NCI-H1694 treated with DMSO at 0.1 percent for 48 hours (cell line): ENCODE measurements at regions not wholly inside any gene's neighbourhood (a gene's known extent, or its start where the extent isn't known, plus 50 kb on each side); places are given as distances from the start of the nearest gene placed in this dataset.

Source experiments
- DNase-seq: peaks from one replicate; lab custom pipeline; 2025; lab: John Stamatoyannopoulos, UW

DNA sequence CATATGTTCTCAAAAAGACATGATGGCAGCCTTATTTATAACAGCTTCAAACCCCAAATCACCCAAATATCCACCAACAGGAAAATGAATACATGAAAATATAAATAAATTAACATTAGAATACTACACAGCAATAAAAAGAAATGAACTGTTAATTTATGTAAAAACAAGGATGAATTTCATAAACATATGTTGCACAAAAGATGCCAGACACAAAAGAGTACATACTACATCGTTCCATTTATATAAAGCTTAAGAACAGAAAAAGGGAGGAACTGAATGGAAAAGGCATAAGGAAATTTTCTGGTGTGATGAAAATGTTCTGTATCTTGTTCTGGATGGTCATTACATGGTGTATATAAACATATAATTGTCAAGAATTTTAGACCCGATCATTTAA, 69.9 kb upstream of the TUSC7 start:
- no peak for DNase-seq

- DNase-seq: no peak
Measured at GRCh38 chr3:116640109-116640508, 69.5 kb upstream of the TUSC7 start.

- DNase-seq: no peak
Measured at GRCh38 chr3:116643001-116643400, 66.6 kb upstream of the TUSC7 start.

DNA sequence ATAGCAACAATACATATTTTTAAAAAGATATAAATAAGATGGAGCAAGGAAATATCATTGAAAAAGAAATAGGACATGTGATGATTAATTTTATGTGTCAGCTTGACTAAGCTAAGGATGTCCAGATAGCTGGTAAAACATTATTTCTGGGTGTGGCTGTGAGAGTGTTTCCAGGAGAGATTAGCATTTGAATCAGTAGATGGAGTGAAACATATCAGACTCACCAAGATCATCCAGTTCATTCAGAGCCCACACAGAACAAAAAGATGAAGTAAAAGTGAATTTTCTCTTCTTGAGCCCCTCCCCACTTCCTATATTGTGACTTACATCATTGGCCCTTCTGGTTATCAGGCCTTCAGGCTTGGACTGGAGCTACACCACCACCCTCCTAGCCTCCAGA, 61.6 kb upstream of the TUSC7 start:
- DNase-seq: no peak
